ENCODE measurements at regions not wholly inside any gene's neighbourhood (a gene's known extent, or its start where the extent isn't known, plus 50 kb on each side); places are given as distances from the start of the nearest gene placed in this dataset.

- no peak for DNase-seq
Measured at GRCh38 chr2:137729305-137729704, 235.0 kb upstream of the HNMT start.

- DNase-seq, result no peak
Measured at GRCh38 chr2:137737559-137737958, 226.7 kb upstream of the HNMT start.

GRCh38 chr2:137741784-137742362 lies 222.4 kb upstream of the HNMT start:
- DNase-seq, result no peak

- no peak for DNase-seq
Measured at GRCh38 chr2:137747509-137747908, 216.8 kb upstream of the HNMT start.

- no peak for DNase-seq
Measured at GRCh38 chr2:137748533-137748932, 215.7 kb upstream of the HNMT start.

- DNase-seq, result no peak
Measured at GRCh38 chr2:137764646-137765045, 199.6 kb upstream of the HNMT start.

- DNase-seq, result no peak
Measured at GRCh38 chr2:137769406-137769805, 194.9 kb upstream of the HNMT start.

GRCh38 chr2:137770166-137770565 lies 194.1 kb upstream of the HNMT start:
- DNase-seq, result no peak

- DNase-seq, result no peak
Measured at GRCh38 chr2:137771064-137771463, 193.2 kb upstream of the HNMT start.

GRCh38 chr2:137772451-137772850 lies 191.8 kb upstream of the HNMT start:
- no peak for DNase-seq

- DNase-seq, result no peak
Measured at GRCh38 chr2:137775529-137775928, 188.7 kb upstream of the HNMT start.

GRCh38 chr2:137776697-137777096 lies 187.6 kb upstream of the HNMT start:
- no peak for DNase-seq

- no peak for DNase-seq
Measured at GRCh38 chr2:137797641-137798040, 166.6 kb upstream of the HNMT start.

- no peak for DNase-seq
Measured at GRCh38 chr2:137799600-137799999, 164.7 kb upstream of the HNMT start.

- DNase-seq, result no peak
Measured at GRCh38 chr2:137800386-137800785, 163.9 kb upstream of the HNMT start.

GRCh38 chr2:137801228-137801627 lies 163.0 kb upstream of the HNMT start:
- DNase-seq, result no peak

GRCh38 chr2:137802038-137802437 lies 162.2 kb upstream of the HNMT start:
- DNase-seq, result no peak

- no peak for DNase-seq
Measured at GRCh38 chr2:137806068-137806805, 158.0 kb upstream of the HNMT start.

GRCh38 chr2:137809252-137809651 lies 155.0 kb upstream of the HNMT start:
- no peak for DNase-seq

- no peak for DNase-seq
Measured at GRCh38 chr2:137809837-137810236, 154.4 kb upstream of the HNMT start.

- DNase-seq, result no peak
Measured at GRCh38 chr2:137812517-137812916, 151.8 kb upstream of the HNMT start.

- DNase-seq, result no peak
Measured at GRCh38 chr2:137813176-137813575, 151.1 kb upstream of the HNMT start.

- no peak for DNase-seq
Measured at GRCh38 chr2:137817058-137817457, 147.2 kb upstream of the HNMT start.

- DNase-seq, result no peak
Measured at GRCh38 chr2:137823196-137823595, 141.1 kb upstream of the HNMT start.

GRCh38 chr2:137824501-137824900 lies 139.8 kb upstream of the HNMT start:
- DNase-seq, result no peak

Measured in NCI-H1105 treated with DMSO at 0.1 percent for 48 hours (cell line).